ENCODE measurements at regions not wholly inside any gene's neighbourhood (a gene's known extent, or its start where the extent isn't known, plus 50 kb on each side); places are given as distances from the start of the nearest gene placed in this dataset.

- intact Hi-C loops (cut with DNase I), result no loop called here
- no peak for DNase-seq
- ATAC-seq (ENCODE audit: poor library complexity), result no peak
Measured at GRCh38 chr3:94972066-94972465, 909.2 kb downstream of the NSUN3 start.

- intact Hi-C loops (cut with DNase I), result no loop called here
- ATAC-seq (ENCODE audit: poor library complexity) (no peak), DNase-seq (no peak)
Measured at GRCh38 chr3:94978084-94978483, 915.2 kb downstream of the NSUN3 start.

DNA sequence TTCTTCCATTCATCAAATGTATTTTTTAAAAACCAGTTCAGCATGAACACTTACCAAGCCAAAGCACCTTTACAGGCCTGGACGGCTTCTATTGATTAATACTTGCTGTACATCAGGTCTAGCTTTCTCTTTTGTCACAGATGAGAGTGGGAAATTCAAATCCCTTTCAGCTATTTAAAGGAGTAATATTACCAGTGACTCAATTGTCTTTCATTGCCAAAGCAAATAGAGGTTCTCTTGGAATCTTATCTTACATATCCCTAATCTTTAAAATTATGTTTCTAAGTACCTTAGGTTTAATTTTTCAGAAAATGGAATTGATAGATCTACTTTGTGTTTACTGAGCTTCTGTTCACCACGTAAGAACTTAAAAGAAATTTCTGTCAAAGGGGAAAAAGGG is 922.9 kb downstream of the NSUN3 start:
- DNase-seq, result no peak
- intact Hi-C loops (cut with DNase I), result no loop called here
- no peak for ATAC-seq (ENCODE audit: poor library complexity)

GRCh38 chr3:94990952-94991705 is 928.3 kb downstream of the NSUN3 start:
- ATAC-seq (ENCODE audit: poor library complexity), result no peak
- intact Hi-C loops (cut with DNase I), result no loop called here

DNA sequence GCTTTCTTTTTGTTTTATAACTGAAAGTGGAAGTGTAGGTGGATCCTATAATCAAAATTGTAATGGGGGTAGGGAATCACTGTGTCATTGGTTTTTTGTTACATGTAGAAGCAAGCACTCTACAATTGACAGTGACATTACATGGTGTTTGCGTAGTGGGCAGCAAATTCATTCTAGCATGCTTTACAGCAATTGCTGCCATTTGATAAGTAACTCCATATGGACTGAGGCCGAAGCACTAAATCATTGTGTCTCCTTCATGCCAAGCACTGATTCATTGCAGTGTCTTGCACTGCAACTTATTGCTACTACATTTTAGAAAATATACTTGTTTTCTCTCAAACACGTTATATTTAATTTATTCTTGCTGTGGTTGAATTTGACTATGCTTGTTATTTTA is 933.9 kb downstream of the NSUN3 start:
- ATAC-seq (ENCODE audit: poor library complexity), result no peak
- intact Hi-C loops (cut with DNase I), result no loop called here
- DNase-seq, result no peak

More at GRCh38 chr3:94990952-94991705, 928.3 kb downstream of the NSUN3 start:
- DNase-seq, result no peak

GRCh38 chr3:95002438-95003046 is 939.7 kb downstream of the NSUN3 start:
- DNase-seq (no peak), ATAC-seq (ENCODE audit: poor library complexity) (no peak)
- intact Hi-C loops (cut with DNase I), result no loop called here

DNA sequence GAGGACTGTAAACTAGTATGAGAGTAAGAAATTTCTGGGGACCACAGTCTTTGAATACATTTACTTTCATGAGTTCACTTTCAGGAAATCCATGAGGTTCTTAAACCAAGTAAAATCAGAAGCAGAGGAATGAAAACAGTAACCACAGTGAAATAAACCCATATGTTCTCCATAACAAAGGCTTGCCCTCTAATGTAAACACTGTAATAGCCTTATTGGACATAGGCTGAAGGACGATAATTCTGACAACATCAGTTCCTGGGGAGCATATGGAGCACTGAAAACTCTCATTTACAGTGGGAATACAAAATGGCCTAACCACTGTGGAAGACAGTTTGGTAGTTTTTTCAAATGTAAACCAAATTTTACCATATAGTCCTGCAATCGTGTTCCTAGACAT is 965.8 kb downstream of the NSUN3 start:
- no peak for ATAC-seq (ENCODE audit: poor library complexity)
- intact Hi-C loops (cut with DNase I), result no loop called here
- DNase-seq, result no peak

- no peak for ATAC-seq (ENCODE audit: poor library complexity)
- intact Hi-C loops (cut with DNase I), result no loop called here
- no peak for DNase-seq
Measured at GRCh38 chr3:95029644-95030043, 966.8 kb downstream of the NSUN3 start.

GRCh38 chr3:95036526-95037021 is 973.7 kb downstream of the NSUN3 start:
- ATAC-seq (ENCODE audit: poor library complexity), result no peak
- DNase-seq, result no peak
- intact Hi-C loops (cut with DNase I), result no loop called here

DNA sequence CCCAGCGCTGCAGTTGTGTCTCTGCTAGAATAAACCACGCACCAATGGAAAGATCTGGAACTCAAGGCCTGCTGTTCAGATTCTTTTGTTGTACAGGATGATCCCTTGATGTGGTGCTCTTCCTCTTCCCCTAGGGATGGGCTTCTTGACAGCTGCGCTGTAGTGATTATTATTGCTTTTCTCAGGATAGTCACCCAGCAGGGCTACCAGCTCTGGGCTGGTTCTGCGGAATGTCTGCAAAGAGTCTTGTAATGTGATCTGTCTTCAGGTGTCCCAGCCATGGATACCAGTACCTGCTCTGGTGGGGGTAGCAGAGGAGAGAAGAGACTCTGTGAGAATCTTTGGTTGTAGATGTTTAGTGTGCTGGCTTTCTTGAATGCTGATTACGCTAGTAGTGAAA is 974.2 kb downstream of the NSUN3 start:
- intact Hi-C loops (cut with DNase I), result no loop called here
- ATAC-seq (ENCODE audit: poor library complexity), result no peak
- DNase-seq, result no peak

GRCh38 chr3:95037927-95038326 is 975.1 kb downstream of the NSUN3 start:
- DNase-seq (no peak), ATAC-seq (ENCODE audit: poor library complexity) (no peak)
- intact Hi-C loops (cut with DNase I), result no loop called here

DNA sequence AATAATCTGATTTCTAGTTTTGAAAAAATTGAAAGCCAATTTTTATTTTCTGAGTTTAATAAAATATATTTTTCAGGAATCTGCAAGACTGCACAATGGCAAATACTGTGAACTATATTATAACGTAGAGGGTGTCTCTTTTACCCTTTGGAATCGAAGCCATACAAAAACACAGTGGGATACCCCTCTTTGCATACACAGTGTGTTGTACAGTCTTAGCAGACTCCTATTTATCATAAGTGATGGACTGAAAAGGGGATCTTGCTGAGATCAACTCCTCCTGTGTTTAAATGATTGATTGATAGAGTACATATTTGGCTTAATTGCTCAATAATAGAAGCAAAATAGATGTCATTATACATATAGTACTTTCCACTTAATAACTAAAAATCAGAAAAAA is 981.2 kb downstream of the NSUN3 start:
- no peak for ATAC-seq (ENCODE audit: poor library complexity)
- no peak for DNase-seq

DNA sequence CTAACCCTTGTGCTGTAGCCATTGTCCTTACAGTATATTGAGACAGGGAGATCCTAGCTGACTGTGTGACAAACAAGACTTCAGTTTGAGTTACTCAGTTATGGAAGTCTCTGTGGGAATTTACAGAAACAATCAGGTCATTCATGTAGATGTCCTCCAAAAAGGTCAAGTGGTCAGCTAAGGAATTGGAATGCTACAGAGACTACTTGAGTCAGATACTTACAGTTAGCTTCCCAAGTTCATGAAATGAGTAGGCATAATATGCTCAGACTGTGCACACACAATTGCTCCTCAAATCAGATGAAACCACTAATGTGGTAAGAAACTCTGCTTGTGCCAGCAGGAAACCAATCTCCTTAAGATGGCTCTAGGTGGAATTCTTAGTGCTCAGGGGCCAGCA is 985.7 kb downstream of the NSUN3 start:
- intact Hi-C loops (cut with DNase I), result no loop called here
- DNase-seq (no peak), ATAC-seq (ENCODE audit: poor library complexity) (no peak)

More for the DNA sequence above, 981.2 kb downstream of the NSUN3 start:
- intact Hi-C loops (cut with DNase I), result no loop called here

- DNase-seq (no peak), ATAC-seq (ENCODE audit: poor library complexity) (no peak)
- intact Hi-C loops (cut with DNase I), result no loop called here
Measured at GRCh38 chr3:95049841-95050240, 987.0 kb downstream of the NSUN3 start.

- DNase-seq, result no peak
- intact Hi-C loops (cut with DNase I), result no loop called here
- ATAC-seq (ENCODE audit: poor library complexity), result no peak
Measured at GRCh38 chr3:95055288-95055687, 992.4 kb downstream of the NSUN3 start.

DNA sequence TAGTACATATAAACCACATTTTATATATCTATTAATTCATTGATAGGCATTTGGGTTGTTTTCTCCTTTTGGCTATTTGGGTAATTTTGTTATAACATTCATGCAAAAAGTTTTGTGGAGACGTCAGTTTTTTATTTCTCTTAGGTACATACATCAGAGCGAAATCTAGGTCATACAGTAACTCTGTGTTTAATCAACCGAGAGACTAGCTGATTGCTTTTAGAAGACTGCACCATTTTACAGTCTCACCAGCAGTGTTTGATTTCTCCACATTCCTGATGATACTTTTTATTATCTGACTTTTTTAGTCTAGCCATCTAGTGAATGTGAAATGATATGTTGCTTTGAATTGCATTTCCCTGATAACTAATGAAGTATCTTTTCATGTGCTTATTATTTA is 1019.3 kb downstream of the NSUN3 start:
- ATAC-seq (ENCODE audit: poor library complexity) (no peak), DNase-seq (no peak)
- intact Hi-C loops (cut with DNase I), result no loop called here

DNA sequence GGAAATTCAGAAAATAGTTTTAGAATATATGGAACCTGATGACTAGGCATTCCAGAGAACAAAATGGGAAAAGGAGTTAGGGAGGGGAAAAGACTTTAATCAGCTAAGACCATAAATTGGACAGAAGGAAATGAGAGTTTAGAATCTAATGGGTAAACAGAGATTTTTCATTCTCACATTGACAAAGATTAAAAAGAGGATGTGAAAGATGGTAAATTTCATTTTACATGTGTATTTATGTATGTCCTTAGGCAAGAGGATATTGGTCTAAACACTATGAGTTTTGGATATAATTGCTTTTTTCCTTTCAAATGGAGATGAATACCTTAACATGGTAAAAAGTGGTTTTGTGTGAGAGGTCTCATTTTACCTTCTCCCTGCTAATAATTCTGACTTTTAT is 1021.9 kb downstream of the NSUN3 start:
- no peak for ATAC-seq (ENCODE audit: poor library complexity)
- intact Hi-C loops (cut with DNase I), result no loop called here

GRCh38 chr3:95088464-95088863 is 1025.6 kb downstream of the NSUN3 start:
- intact Hi-C loops (cut with DNase I), result no loop called here
- no peak for ATAC-seq (ENCODE audit: poor library complexity)

More for the DNA sequence above, 1021.9 kb downstream of the NSUN3 start:
- no peak for DNase-seq

GRCh38 chr3:95097493-95097892 is 1034.6 kb downstream of the NSUN3 start:
- DNase-seq (no peak), ATAC-seq (ENCODE audit: poor library complexity) (no peak)
- intact Hi-C loops (cut with DNase I), result no loop called here

More at GRCh38 chr3:95088464-95088863, 1025.6 kb downstream of the NSUN3 start:
- DNase-seq, result no peak

GRCh38 chr3:95120921-95121320 is 1058.1 kb downstream of the NSUN3 start:
- intact Hi-C loops (cut with DNase I), result no loop called here
- ATAC-seq (ENCODE audit: poor library complexity), result no peak

More at GRCh38 chr3:95120921-95121320, 1058.1 kb downstream of the NSUN3 start:
- DNase-seq, result no peak
